Gastrocnemius medialis (tissue), 4 donors: ENCODE measurements at regions not wholly inside any gene's neighbourhood (a gene's known extent, or its start where the extent isn't known, plus 50 kb on each side); places are given as distances from the start of the nearest gene placed in this dataset.

Experiments
- POLR2A ChIP-seq, 2 donors: fragments of 450-650 bp; IDR thresholded peaks; one replicate each; pipeline ENCODE4 v1.6.1; 2017; ENCODE audit warnings: antibody characterized with exemption in 2 of 2, mild to moderate bottlenecking in 2 of 2, moderate library complexity in 2 of 2
- TF ChIP-seq, protein P1 (sequence below), 5 experiments: fragments of 450-650 bp in 3 of 5; fragments of 200-600 bp in 2 of 5; sonication (generic) in 2 of 5; IDR thresholded peaks in 4 of 5; conservative IDR thresholded peaks in 1 of 5; 1 replicate in 4 of 5; 2 replicates in 1 of 5; pipeline ENCODE4 v1.5.1; 2016 to 2019; ENCODE audit warnings: antibody characterized with exemption in 5 of 5, mild to moderate bottlenecking in 3 of 5, moderate library complexity in 3 of 5

DNA sequence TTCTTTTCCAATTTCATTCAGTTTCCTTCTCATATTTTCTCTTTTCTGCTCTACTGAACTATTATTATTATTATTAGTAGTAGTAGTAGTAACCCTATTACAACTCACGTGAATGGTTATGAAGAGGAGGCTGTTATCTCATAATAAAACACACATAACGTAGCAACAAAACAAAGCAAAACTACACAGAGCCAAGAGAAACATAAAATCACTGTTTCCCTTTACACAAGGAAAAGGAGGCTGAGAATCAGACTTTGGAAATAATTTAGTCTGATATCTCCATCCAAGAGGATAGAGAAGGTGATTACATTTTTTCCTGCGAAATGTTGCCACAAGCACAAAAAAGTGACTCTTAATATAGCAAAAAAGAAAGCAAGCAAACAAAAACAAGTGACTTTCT, 975.8 kb upstream of the FLRT2 start:
- TF ChIP-seq, protein P1, sequence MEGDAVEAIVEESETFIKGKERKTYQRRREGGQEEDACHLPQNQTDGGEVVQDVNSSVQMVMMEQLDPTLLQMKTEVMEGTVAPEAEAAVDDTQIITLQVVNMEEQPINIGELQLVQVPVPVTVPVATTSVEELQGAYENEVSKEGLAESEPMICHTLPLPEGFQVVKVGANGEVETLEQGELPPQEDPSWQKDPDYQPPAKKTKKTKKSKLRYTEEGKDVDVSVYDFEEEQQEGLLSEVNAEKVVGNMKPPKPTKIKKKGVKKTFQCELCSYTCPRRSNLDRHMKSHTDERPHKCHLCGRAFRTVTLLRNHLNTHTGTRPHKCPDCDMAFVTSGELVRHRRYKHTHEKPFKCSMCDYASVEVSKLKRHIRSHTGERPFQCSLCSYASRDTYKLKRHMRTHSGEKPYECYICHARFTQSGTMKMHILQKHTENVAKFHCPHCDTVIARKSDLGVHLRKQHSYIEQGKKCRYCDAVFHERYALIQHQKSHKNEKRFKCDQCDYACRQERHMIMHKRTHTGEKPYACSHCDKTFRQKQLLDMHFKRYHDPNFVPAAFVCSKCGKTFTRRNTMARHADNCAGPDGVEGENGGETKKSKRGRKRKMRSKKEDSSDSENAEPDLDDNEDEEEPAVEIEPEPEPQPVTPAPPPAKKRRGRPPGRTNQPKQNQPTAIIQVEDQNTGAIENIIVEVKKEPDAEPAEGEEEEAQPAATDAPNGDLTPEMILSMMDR (IDR thresholded peaks at IDR 0.05 in 4 of 5, conservative IDR thresholded peaks at IDR 0.05 in 1 of 5) = no peak
- no peak for TF ChIP-seq POLR2A (IDR thresholded peaks at IDR 0.05)
